HepG2 (cell line): ENCODE measurements at regions not wholly inside any gene's neighbourhood (a gene's known extent, or its start where the extent isn't known, plus 50 kb on each side); places are given as distances from the start of the nearest gene placed in this dataset.

Source experiments
- ATAC-seq: fragments of 200-7000 bp; cut with Tn5 transposase; 3 replicates; pipeline ENCODE4 v1.9.1; 2020; ENCODE audit warnings: mild to moderate bottlenecking, moderate library complexity
- BruUV-seq: library from RNA; stranded (reverse); fragments of 400-500 nt; replicated peaks from 2 replicates; lab custom pipeline; 2021; lab: Mats Ljungman, UMichigan
- CTCF ChIA-PET: fragments of 300-600 bp; formaldehyde crosslinking; extraction: SDS; loops from one replicate; lab custom pipeline; 2021; ENCODE audit warnings: low total read pairs, inconsistent platforms, low intra/inter-chr PET ratio; lab: Yijun Ruan, JAX
- POLR2A ChIA-PET: fragments of 350-600 bp; sonication (Branson Sonifier 250); formaldehyde crosslinking; loops from one replicate; lab custom pipeline; 2020; ENCODE audit warnings: antibody characterized with exemption, inconsistent platforms; lab: Yijun Ruan, JAX
- DNase-seq: peaks from one replicate; pipeline ENCODE4 v3.0.0-alpha.2; 2015; ENCODE audit warnings: low spot score
- FAIRE-seq: peaks from 3 replicates; lab custom pipeline; 2011; peaks lifted over from hg19 to GRCh38; lab: Jason Lieb, UNC
- H2AFZ ChIP-seq: one replicate; pipeline ENCODE4 v1.6.1; 2011; ENCODE audit warnings: low read length, inconsistent platforms
- H3K27ac ChIP-seq: fragments of 300-600 bp; 3 replicates; pipeline ENCODE4 v1.8.0; 2011; ENCODE audit warnings: mixed run types, mild to moderate bottlenecking, mixed read lengths, low read length, inconsistent platforms; ENCODE audit not compliant: insufficient read depth; ENCODE audit errors: extremely low read length
- H3K27me3 ChIP-seq, 2 experiments: fragments of 200-600 bp in 1 of 2; 2 replicates in 1 of 2; 3 replicates in 1 of 2; pipeline versions ENCODE4 v1.6.0 to v1.8.0; 2011; ENCODE audit warnings: low read length in 2 of 2, mild to moderate bottlenecking in 2 of 2, moderate library complexity in 2 of 2, inconsistent platforms in 1 of 2; ENCODE audit not compliant: insufficient read depth in 2 of 2, control insufficient read depth in 1 of 2
- H3K36me3 ChIP-seq, 2 experiments: fragments of 200-600 bp in 1 of 2; replicated peaks in 1 of 2; 2 replicates in 1 of 2; 3 replicates in 1 of 2; pipeline versions ENCODE4 v1.5.1 to v1.8.0; 2011; ENCODE audit warnings: low read length in 2 of 2, inconsistent platforms in 1 of 2; ENCODE audit not compliant: insufficient read depth in 2 of 2, control insufficient read depth in 1 of 2
- H3K4me1 ChIP-seq: 2 replicates; pipeline ENCODE4 v1.5.1; 2012; ENCODE audit warnings: low read length, inconsistent platforms; ENCODE audit not compliant: insufficient read depth
- H3K4me2 ChIP-seq: 2 replicates; pipeline ENCODE4 v1.6.0; 2011; ENCODE audit warnings: low read depth, low read length, inconsistent platforms
- H3K4me3 ChIP-seq, 3 experiments: fragments of 200-600 bp in 1 of 3; sonication (generic), shearing (Covaris generic) in 1 of 3; replicated peaks in 1 of 3; 2 replicates each; pipeline ENCODE4 v1.5.1; 2011 to 2016; ENCODE audit warnings: low read length in 3 of 3, inconsistent platforms in 2 of 3, low read depth in 2 of 3, mild to moderate bottlenecking in 2 of 3, control low read depth in 1 of 3, mixed read lengths in 1 of 3; ENCODE audit not compliant: insufficient read depth in 1 of 3
- H3K79me2 ChIP-seq: one replicate; pipeline ENCODE4 v1.6.1; 2011; ENCODE audit warnings: low read length, inconsistent platforms; ENCODE audit not compliant: insufficient read depth
- H3K9ac ChIP-seq: 2 replicates; pipeline ENCODE4 v1.6.0; 2011; ENCODE audit warnings: mild to moderate bottlenecking, low read depth, low read length, inconsistent platforms; ENCODE audit not compliant: insufficient read depth
- H3K9me3 ChIP-seq: 2 replicates; pipeline ENCODE4 v1.5.1; 2012; ENCODE audit warnings: mild to moderate bottlenecking, low read length
- H4K20me1 ChIP-seq: 2 replicates; pipeline ENCODE4 v1.6.0; 2011; ENCODE audit warnings: inconsistent platforms, mild to moderate bottlenecking, low read length, moderate library complexity; ENCODE audit not compliant: insufficient read depth
- DNMT1 ChIP-seq: sonication (generic); formaldehyde crosslinking; IDR thresholded peaks from 2 replicates; pipeline ENCODE4 v1.5.1; 2020; ENCODE audit warnings: mild to moderate bottlenecking, missing genetic modification reagents
- DNMT3B ChIP-seq: conservative IDR thresholded peaks from 2 replicates; pipeline ENCODE4 v1.6.1; 2016; ENCODE audit warnings: missing biosample characterization, control low read depth
- ETV6 ChIP-seq: sonication (generic); formaldehyde crosslinking; conservative IDR thresholded peaks from 2 replicates; pipeline ENCODE4 v1.4.0; 2020; ENCODE audit warnings: missing genetic modification reagents
- HDAC2 ChIP-seq: sonication (generic); formaldehyde crosslinking; IDR thresholded peaks from 2 replicates; pipeline ENCODE4 v1.4.0; 2020; ENCODE audit warnings: missing genetic modification reagents
- IKZF5 ChIP-seq: IDR thresholded peaks from 2 replicates; pipeline ENCODE4 v1.6.1; 2018; ENCODE audit warnings: missing genetic modification reagents, mild to moderate bottlenecking, missing compliant biosample characterization
- MTF2 ChIP-seq: sonication (generic); formaldehyde crosslinking; IDR thresholded peaks from 2 replicates; pipeline ENCODE4 v1.5.0; 2020; ENCODE audit warnings: missing genetic modification reagents, borderline replicate concordance
- NONO ChIP-seq, 2 experiments: fragments of 450-650 bp in 1 of 2; sonication (generic) in 1 of 2; formaldehyde crosslinking in 1 of 2; IDR thresholded peaks in 1 of 2; conservative IDR thresholded peaks in 1 of 2; 2 replicates each; pipeline versions ENCODE4 v1.6.1 to v1.8.0; 2017 to 2022; ENCODE audit warnings: mild to moderate bottlenecking in 1 of 2, missing genetic modification reagents in 1 of 2, moderate library complexity in 1 of 2
- PBX2 ChIP-seq: IDR thresholded peaks from 2 replicates; pipeline ENCODE4 v1.6.1; 2016; ENCODE audit warnings: control low read depth
- ZBTB38 ChIP-seq: sonication (generic); formaldehyde crosslinking; IDR thresholded peaks from 2 replicates; pipeline ENCODE4 v1.5.1; 2020; ENCODE audit warnings: mild to moderate bottlenecking, missing genetic modification reagents
- ZHX1 ChIP-seq: sonication (generic); formaldehyde crosslinking; IDR thresholded peaks from 2 replicates; pipeline ENCODE4 v1.8.1; 2022; ENCODE audit warnings: low read depth, mild to moderate bottlenecking, missing genetic modification reagents
- ZNF563 ChIP-seq: sonication (generic); formaldehyde crosslinking; IDR thresholded peaks from 2 replicates; pipeline ENCODE4 v1.8.0; 2022; ENCODE audit warnings: mild to moderate bottlenecking, moderate library complexity, missing genetic modification reagents
- ZNF75D ChIP-seq: sonication (generic); formaldehyde crosslinking; IDR thresholded peaks from 2 replicates; pipeline ENCODE4 v1.8.1; 2023; ENCODE audit warnings: missing genetic modification reagents, mild to moderate bottlenecking, borderline replicate concordance
- ZNF784 ChIP-seq: sonication (generic); formaldehyde crosslinking; IDR thresholded peaks from 2 replicates; pipeline ENCODE4 v1.5.1; 2020; ENCODE audit warnings: missing genetic modification reagents, mild to moderate bottlenecking, borderline replicate concordance
- ZSCAN30 ChIP-seq: sonication (generic); formaldehyde crosslinking; IDR thresholded peaks from 2 replicates; pipeline ENCODE4 v1.5.0; 2020; ENCODE audit warnings: mild to moderate bottlenecking, missing genetic modification reagents
- WGBS: methylation state at CpG from one replicate; pipeline ENCODE4 v1.1.6; 2017; ENCODE audit warnings: low lambda C conversion rate; 5-methylcytosine and 5-hydroxymethylcytosine counted together
- in situ Hi-C: cut with HindIII; loops from 2 replicates; pipeline ENCODE4 v1.10.0; 2017; ENCODE audit warnings: low pct_unique_long_range_greater_than_20kb; ENCODE audit not compliant: extremely low pct_ligation_motif_present
- intact Hi-C: fragments of 100-400 bp; cut with micrococcal nuclease; formaldehyde crosslinking; loops from one replicate; pipeline ENCODE4 v1.10.0; 2022; ENCODE audit not compliant: unreplicated experiment

- no peaks in the 10 kb centered on the region for H3K79me2 ChIP-seq
- DNase-seq (no peak), FAIRE-seq (no peak), ATAC-seq (no peak)
- intact Hi-C loops = no loop called here
- POLR2A ChIA-PET = no interaction called here
- H3K4me1 ChIP-seq = no peaks in the 10 kb centered on the region
- H3K27ac ChIP-seq = no peak overlapping the region
- no TSS peak for BruUV-seq
- H3K9me3 ChIP-seq = no peaks in the 10 kb centered on the region
- H4K20me1 ChIP-seq = no peaks in the 10 kb centered on the region
- TF ChIP-seq ETV6 (CRISPR knock-in tag) = no peak
- no peak for TF ChIP-seq NONO (IDR thresholded peaks at IDR 0.05)
- no peak for TF ChIP-seq NONO (CRISPR knock-in tag; conservative IDR thresholded peaks at IDR 0.05)
- TF ChIP-seq ZNF75D (CRISPR knock-in tag) = no peak
- no peak for TF ChIP-seq ZHX1 (CRISPR knock-in tag)
- TF ChIP-seq DNMT3B = no peak
- TF ChIP-seq ZNF784 (CRISPR knock-in tag) = no peak
- TF ChIP-seq MTF2 = no peak
- TF ChIP-seq ZSCAN30 (CRISPR knock-in tag) = no peak
- no peak for TF ChIP-seq IKZF5
- TF ChIP-seq DNMT1 (CRISPR knock-in tag) = no peak
- no peak for TF ChIP-seq HDAC2
- TF ChIP-seq ZBTB38 (CRISPR knock-in tag) = no peak
- TF ChIP-seq ZNF563 (CRISPR knock-in tag) = no peak
- no peak for TF ChIP-seq PBX2 (CRISPR knock-in tag)
- CTCF ChIA-PET = no interaction called here
- no peak overlapping the region for H2AFZ ChIP-seq
- 6% methylated on average over 3 of the region's 4 CpGs for WGBS
- in situ Hi-C loops = no loop called here
- H3K4me3 ChIP-seq = no peak overlapping the region
- no peaks in the 10 kb centered on the region for H3K36me3 ChIP-seq
- H3K9ac ChIP-seq = no peak overlapping the region
- no peaks in the 10 kb centered on the region for H3K27me3 ChIP-seq
- H3K4me2 ChIP-seq = no peak overlapping the region
Observed at GRCh38 chr5:42216904-42217303, 206.3 kb upstream of the GHR start.
